Chondrocyte (in vitro differentiated cells): ENCODE measurements at regions not wholly inside any gene's neighbourhood (a gene's known extent, or its start where the extent isn't known, plus 50 kb on each side); places are given as distances from the start of the nearest gene placed in this dataset.

Source experiments
- DNase-seq: peaks from one replicate; pipeline ENCODE4 v3.0.0; 2021; ENCODE audit warnings: mixed read lengths, low spot score
- H3K27ac Mint-ChIP-seq: one replicate; pipeline ENCODE4 v1.8.0; 2021; ENCODE audit warnings: mild to moderate bottlenecking, moderate library complexity, mixed read lengths; ENCODE audit not compliant: unreplicated experiment
- H3K27me3 Mint-ChIP-seq: 2 replicates; pipeline ENCODE4 v1.8.0; 2021; ENCODE audit warnings: low read depth, mixed read lengths
- H3K36me3 Mint-ChIP-seq: 2 replicates; pipeline ENCODE4 v1.8.0; 2021; ENCODE audit warnings: low read depth, mixed read lengths
- H3K4me1 Mint-ChIP-seq: 2 replicates; pipeline ENCODE4 v1.8.0; 2021; ENCODE audit warnings: low read depth, mild to moderate bottlenecking, mixed read lengths
- H3K4me3 Mint-ChIP-seq: one replicate; pipeline ENCODE4 v1.8.0; 2021; ENCODE audit warnings: mild to moderate bottlenecking, moderate library complexity, mixed read lengths; ENCODE audit not compliant: unreplicated experiment
- H3K9me3 Mint-ChIP-seq: 2 replicates; pipeline ENCODE4 v1.8.0; 2021; ENCODE audit warnings: low read depth, mixed read lengths
- TF ChIP-seq, protein P1 (sequence below): fragments of 200-600 bp; sonication (generic); IDR thresholded peaks from 2 replicates; pipeline ENCODE4 v1.5.0; 2021; ENCODE audit warnings: antibody characterized with exemption, mild to moderate bottlenecking, moderate library complexity

DNA sequence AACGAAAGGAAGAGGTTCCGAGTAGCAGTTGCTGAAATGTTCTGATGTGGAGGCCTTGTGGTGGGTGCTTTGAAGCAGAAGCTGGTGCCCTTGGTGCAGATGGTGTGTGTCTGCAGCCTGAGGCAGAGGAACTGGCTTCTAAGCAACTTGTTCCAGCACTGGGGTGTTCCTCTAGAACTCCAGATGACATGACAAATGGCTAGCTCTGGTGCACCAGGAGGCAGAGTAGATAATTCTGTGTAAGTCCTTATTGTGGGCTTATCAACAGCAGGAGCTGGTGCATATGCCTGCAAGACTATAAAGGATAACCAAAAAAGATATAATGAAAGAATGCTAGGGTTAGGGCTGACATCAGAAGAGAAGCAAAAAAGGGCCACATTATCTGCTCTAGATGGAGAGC, 76.5 kb downstream of the ARL5B start:
- Mint-ChIP-seq H3K36me3 (no peaks in the 10 kb centered on the region), H3K4me1 (no peaks in the 10 kb centered on the region), H3K9me3 (peaks cover 2% of the 10 kb centered on the region), H3K27ac (no peak overlapping the region), H3K4me3 (no peak overlapping the region), H3K27me3 (no peaks in the 10 kb centered on the region)
- TF ChIP-seq, protein P1, sequence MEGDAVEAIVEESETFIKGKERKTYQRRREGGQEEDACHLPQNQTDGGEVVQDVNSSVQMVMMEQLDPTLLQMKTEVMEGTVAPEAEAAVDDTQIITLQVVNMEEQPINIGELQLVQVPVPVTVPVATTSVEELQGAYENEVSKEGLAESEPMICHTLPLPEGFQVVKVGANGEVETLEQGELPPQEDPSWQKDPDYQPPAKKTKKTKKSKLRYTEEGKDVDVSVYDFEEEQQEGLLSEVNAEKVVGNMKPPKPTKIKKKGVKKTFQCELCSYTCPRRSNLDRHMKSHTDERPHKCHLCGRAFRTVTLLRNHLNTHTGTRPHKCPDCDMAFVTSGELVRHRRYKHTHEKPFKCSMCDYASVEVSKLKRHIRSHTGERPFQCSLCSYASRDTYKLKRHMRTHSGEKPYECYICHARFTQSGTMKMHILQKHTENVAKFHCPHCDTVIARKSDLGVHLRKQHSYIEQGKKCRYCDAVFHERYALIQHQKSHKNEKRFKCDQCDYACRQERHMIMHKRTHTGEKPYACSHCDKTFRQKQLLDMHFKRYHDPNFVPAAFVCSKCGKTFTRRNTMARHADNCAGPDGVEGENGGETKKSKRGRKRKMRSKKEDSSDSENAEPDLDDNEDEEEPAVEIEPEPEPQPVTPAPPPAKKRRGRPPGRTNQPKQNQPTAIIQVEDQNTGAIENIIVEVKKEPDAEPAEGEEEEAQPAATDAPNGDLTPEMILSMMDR = no peak
- no peak for DNase-seq

DNA sequence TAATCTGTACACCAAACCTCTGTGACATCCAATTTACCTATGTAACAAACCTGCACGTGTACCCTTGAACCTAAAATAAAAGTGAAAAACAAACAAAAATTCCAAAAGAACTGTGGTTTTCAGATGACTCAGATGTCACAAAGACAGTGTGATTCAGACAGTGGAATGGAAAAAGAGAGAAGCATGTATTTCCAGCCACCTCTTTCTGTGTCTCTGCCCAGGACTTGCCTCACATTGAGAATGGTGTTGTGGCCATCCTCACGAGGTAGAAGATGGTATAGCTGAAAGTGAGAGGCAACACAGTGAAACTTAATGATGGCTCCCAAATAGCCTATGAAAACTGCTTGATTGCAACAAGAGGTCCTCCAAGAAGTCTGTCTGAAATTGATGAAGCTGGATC, 78.0 kb downstream of the ARL5B start:
- no peaks in the 10 kb centered on the region for H3K27me3 Mint-ChIP-seq
- H3K36me3 Mint-ChIP-seq = no peaks in the 10 kb centered on the region
- no peak overlapping the region for H3K4me3 Mint-ChIP-seq
- no peaks in the 10 kb centered on the region for H3K4me1 Mint-ChIP-seq
- no peak overlapping the region for H3K27ac Mint-ChIP-seq
- no peak for DNase-seq
- peaks cover 10% of the 10 kb centered on the region for H3K9me3 Mint-ChIP-seq
- TF ChIP-seq, protein P1 = no peak

DNA sequence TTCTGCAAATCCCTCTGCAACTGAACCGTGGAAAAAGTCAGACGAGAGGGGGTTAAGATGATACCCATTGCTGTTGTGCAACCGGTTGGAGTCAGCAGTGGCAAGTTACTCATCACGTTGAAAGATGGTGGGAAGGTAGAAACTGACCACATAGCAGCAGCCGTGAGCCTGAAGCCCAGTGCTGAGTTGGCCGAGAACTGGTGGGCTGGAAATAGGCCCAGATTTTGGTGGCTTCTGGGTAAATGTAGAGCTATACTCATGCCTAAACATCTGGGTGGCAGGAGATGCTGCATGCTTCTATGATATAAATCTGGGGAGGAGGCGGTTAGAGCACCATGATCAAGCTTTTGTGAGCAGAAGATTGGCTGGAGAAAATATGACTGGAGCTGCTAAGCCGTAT, 78.6 kb downstream of the ARL5B start:
- Mint-ChIP-seq H3K4me3 (no peak overlapping the region), H3K9me3 (peaks cover 10% of the 10 kb centered on the region), H3K27ac (no peak overlapping the region), H3K27me3 (no peaks in the 10 kb centered on the region), H3K36me3 (no peaks in the 10 kb centered on the region), H3K4me1 (no peaks in the 10 kb centered on the region)
- DNase-seq = no peak
- TF ChIP-seq, protein P1 = no peak

- Mint-ChIP-seq H3K9me3 (peaks cover 17% of the 10 kb centered on the region), H3K4me3 (no peak overlapping the region), H3K27me3 (no peaks in the 10 kb centered on the region), H3K36me3 (no peaks in the 10 kb centered on the region), H3K27ac (no peak overlapping the region), H3K4me1 (no peaks in the 10 kb centered on the region)
- TF ChIP-seq, protein P1 = no peak
- DNase-seq = no peak
These were observed 79.6 kb downstream of the ARL5B start for GRCh38 chr10:18738835-18739234.

DNA sequence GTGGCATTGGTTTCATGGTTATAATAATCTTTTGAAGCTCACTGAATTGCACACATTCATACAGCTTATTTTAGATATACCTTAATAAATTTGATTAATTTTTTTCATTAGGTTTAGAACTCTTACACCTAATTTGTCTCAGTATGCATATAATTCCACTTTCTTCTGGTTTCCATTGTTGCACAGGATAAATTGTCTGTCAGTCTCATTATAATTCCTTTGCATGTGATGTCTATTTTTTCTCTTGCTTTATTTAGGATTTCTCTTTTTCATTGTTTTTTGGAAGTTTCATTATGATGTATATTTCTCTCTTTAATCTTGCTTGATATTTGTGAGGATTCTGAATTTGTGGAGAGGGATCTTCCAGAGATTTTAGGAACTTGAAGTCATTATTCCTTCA, 84.7 kb downstream of the ARL5B start:
- TF ChIP-seq, protein P1 = no peak
- Mint-ChIP-seq H3K4me3 (no peak overlapping the region), H3K27ac (no peak overlapping the region), H3K27me3 (no peaks in the 10 kb centered on the region), H3K4me1 (no peaks in the 10 kb centered on the region), H3K9me3 (peaks cover 23% of the 10 kb centered on the region), H3K36me3 (no peaks in the 10 kb centered on the region)
- no peak for DNase-seq
